Right lobe of liver (tissue), 6 donors: ENCODE measurements at regions not wholly inside any gene's neighbourhood (a gene's known extent, or its start where the extent isn't known, plus 50 kb on each side); places are given as distances from the start of the nearest gene placed in this dataset.

Experiments
- ATAC-seq, 4 donors: fragments of 200-7000 bp; cut with Tn5 transposase; one replicate each; pipeline ENCODE4 v1.9.1; 2020; ENCODE audit warnings: mild to moderate bottlenecking in 4 of 4, moderate library complexity in 4 of 4
- DNase-seq, 3 donors: peaks; one replicate each; pipeline ENCODE4 v3.0.0-alpha.2; 2020
- H3K27ac ChIP-seq, 3 donors: fragments of 200-600 bp; one replicate each; pipeline ENCODE4 v1.8.0; 2022
- H3K27me3 ChIP-seq, 2 donors: fragments of 200-600 bp; one replicate each; pipeline ENCODE4 v1.8.0; 2022
- H3K36me3 ChIP-seq, 4 donors: fragments of 200-600 bp; sonication (generic) in 1 of 4; one replicate each; pipeline versions ENCODE4 v1.5.1 to v1.8.0; 2017 to 2022; ENCODE audit warnings: control low read depth in 1 of 4
- H3K4me1 ChIP-seq, 4 donors: fragments of 200-600 bp; sonication (generic) in 1 of 4; one replicate each; pipeline versions ENCODE4 v1.5.1 to v1.8.0; 2017 to 2022; ENCODE audit warnings: control low read depth in 1 of 4
- H3K4me3 ChIP-seq, 3 donors: fragments of 200-600 bp; one replicate each; pipeline ENCODE4 v1.8.0; 2022
- H3K9me3 ChIP-seq, 4 donors: fragments of 200-600 bp; sonication (generic) in 1 of 4; one replicate each; pipeline versions ENCODE4 v1.5.1 to v1.8.0; 2017 to 2022; ENCODE audit warnings: control low read depth in 1 of 4
- POLR2A ChIP-seq: fragments of 450-650 bp; IDR thresholded peaks from one replicate; pipeline ENCODE4 v1.6.1; 2017; ENCODE audit warnings: antibody characterized with exemption, mild to moderate bottlenecking
- WGBS: methylation state at CpG from one replicate; pipeline ENCODE4 v1.1.6; 2018; ENCODE audit warnings: low coverage, low lambda C conversion rate; ENCODE audit not compliant: insufficient coverage; ENCODE audit errors: missing lambda C conversion rate; 5-methylcytosine and 5-hydroxymethylcytosine counted together
- intact Hi-C, 2 donors: fragments of 100-400 bp; cut with DNase I; formaldehyde crosslinking; loops; one replicate each; pipeline versions ENCODE4 v1.11.2 to v1.14.1; 2022
- TF ChIP-seq, protein P1 (sequence below), 4 donors: fragments of 200-600 bp in 3 of 4; fragments of 450-650 bp in 1 of 4; IDR thresholded peaks; one replicate each; pipeline versions ENCODE4 v1.5.1 to v1.8.0; 2016 to 2022; ENCODE audit warnings: antibody characterized with exemption in 4 of 4, mild to moderate bottlenecking in 2 of 4
- donor health status: DM: no; HTN: yes; CAD: no.
- donor health status: DM: no; HTN: no; CAD: no.
- donor health status: DM: no; HTN: no; CAD: no.
- donor health status: DM: no; HTN: yes; CAD: no.
- donor health status: DM: no; HTN: yes; CAD: no.

- Histone ChIP-seq H3K27ac (no peak overlapping the region), H3K4me3 (no peak overlapping the region), H3K36me3 (no peaks in the 10 kb centered on the region), H3K27me3 (no peaks in the 10 kb centered on the region), H3K4me1 (no peaks in the 10 kb centered on the region), H3K9me3 (no peaks in the 10 kb centered on the region)
- intact Hi-C loops, result no loop called here
- no peak for ATAC-seq
- DNase-seq, result no peak
- TF ChIP-seq, protein P1, sequence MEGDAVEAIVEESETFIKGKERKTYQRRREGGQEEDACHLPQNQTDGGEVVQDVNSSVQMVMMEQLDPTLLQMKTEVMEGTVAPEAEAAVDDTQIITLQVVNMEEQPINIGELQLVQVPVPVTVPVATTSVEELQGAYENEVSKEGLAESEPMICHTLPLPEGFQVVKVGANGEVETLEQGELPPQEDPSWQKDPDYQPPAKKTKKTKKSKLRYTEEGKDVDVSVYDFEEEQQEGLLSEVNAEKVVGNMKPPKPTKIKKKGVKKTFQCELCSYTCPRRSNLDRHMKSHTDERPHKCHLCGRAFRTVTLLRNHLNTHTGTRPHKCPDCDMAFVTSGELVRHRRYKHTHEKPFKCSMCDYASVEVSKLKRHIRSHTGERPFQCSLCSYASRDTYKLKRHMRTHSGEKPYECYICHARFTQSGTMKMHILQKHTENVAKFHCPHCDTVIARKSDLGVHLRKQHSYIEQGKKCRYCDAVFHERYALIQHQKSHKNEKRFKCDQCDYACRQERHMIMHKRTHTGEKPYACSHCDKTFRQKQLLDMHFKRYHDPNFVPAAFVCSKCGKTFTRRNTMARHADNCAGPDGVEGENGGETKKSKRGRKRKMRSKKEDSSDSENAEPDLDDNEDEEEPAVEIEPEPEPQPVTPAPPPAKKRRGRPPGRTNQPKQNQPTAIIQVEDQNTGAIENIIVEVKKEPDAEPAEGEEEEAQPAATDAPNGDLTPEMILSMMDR (IDR thresholded peaks at IDR 0.05), result no peak
- TF ChIP-seq POLR2A, result no peak
- 34% methylated on average over 5 of the region's 5 CpGs for WGBS
Measured at GRCh38 chr2:195364015-195364965, 292.7 kb upstream of the SLC39A10 start.

DNA sequence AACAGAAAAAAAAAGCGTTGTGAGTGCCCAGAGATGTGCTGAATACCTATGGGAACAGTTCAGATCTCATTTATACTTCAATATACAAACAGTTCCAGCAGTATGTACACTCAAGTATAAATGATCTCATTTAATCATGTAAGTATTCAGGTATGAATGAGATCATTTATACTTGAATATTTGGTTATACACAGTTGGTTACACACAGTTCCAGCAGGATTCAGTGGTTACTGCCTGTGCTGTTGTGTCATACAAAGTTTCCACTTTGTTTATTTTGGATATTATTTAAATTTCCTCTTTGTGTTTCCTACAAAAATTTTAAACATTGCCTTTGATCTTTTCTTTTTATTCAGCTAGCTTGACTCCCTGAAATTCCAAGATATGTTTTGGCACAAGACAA is 293.5 kb upstream of the SLC39A10 start:
- ATAC-seq, result no peak
- Histone ChIP-seq H3K36me3 (no peaks in the 10 kb centered on the region), H3K4me3 (no peak overlapping the region), H3K27me3 (no peaks in the 10 kb centered on the region), H3K27ac (no peak overlapping the region), H3K4me1 (no peaks in the 10 kb centered on the region), H3K9me3 (no peaks in the 10 kb centered on the region)
- intact Hi-C loops, result no loop called here
- DNase-seq, result no peak
- no peak for TF ChIP-seq POLR2A
- TF ChIP-seq, protein P1 (IDR thresholded peaks at IDR 0.05), result no peak
- WGBS, result 44% methylated on average over 1 of the region's 1 CpG

GRCh38 chr2:195360242-195360641 is 296.8 kb upstream of the SLC39A10 start:
- DNase-seq, result no peak
- no peaks in the 10 kb centered on the region for H3K36me3 ChIP-seq
- no peak overlapping the region for H3K4me3 ChIP-seq
- no peaks in the 10 kb centered on the region for H3K9me3 ChIP-seq
- H3K4me1 ChIP-seq, result no peaks in the 10 kb centered on the region
- 38% methylated on average over 1 of the region's 1 CpG for WGBS
- ATAC-seq, result no peak
- no peaks in the 10 kb centered on the region for H3K27me3 ChIP-seq
- no peak for TF ChIP-seq POLR2A
- TF ChIP-seq, protein P1 (IDR thresholded peaks at IDR 0.05), result no peak
- intact Hi-C loops, result no loop called here
- no peak overlapping the region for H3K27ac ChIP-seq

- intact Hi-C loops, result no loop called here
- DNase-seq (no peak), ATAC-seq (no peak)
- no peak overlapping the region for H3K4me3 ChIP-seq
- H3K36me3 ChIP-seq, result no peaks in the 10 kb centered on the region
- TF ChIP-seq, protein P1 (IDR thresholded peaks at IDR 0.05), result no peak
- TF ChIP-seq POLR2A, result no peak
- H3K27me3 ChIP-seq, result no peaks in the 10 kb centered on the region
- 50% methylated on average over 7 of the region's 7 CpGs for WGBS
- no peaks in the 10 kb centered on the region for H3K9me3 ChIP-seq
- H3K4me1 ChIP-seq, result no peaks in the 10 kb centered on the region
- no peak overlapping the region for H3K27ac ChIP-seq
Measured at GRCh38 chr2:195359043-195359735, 297.8 kb upstream of the SLC39A10 start.
